ENCODE measurements at regions not wholly inside any gene's neighbourhood (a gene's known extent, or its start where the extent isn't known, plus 50 kb on each side); places are given as distances from the start of the nearest gene placed in this dataset.
"Not testable (repeated sequence)": the region's sequence is repeated elsewhere in the genome, so short reads cannot be mapped to it uniquely, and the experiment has no call there.

DNA sequence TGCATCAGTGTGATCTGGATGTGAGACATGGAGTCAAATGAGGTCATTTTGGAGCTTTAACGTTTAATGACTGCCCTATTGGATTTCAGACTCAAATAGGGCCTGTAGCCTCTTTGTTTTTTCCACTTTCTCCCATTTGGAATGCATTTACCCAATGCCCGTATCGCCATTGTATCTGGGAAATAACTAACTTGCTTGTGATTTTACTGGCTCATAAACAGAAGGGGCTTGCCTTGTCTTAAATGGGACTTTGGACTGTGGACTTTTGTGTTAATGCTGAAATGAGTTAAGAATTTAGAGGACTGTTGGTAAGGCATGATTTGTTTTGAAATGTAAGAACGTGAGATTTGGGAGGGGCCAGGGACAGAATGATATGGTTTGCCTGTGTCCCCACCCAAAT lies 494.6 kb downstream of the CHSY3 start:
- Histone ChIP-seq H3K4me1 (peaks cover 0 to 7% (median 0%) of the 10 kb centered on the region in 4 donors), H3K9me3 (no peaks in the 10 kb centered on the region), H3K27me3 (no peaks in the 10 kb centered on the region), H3K4me3 (no peak overlapping the region), H3K27ac (peak overlapping the region in 1 of 4 donors; percentile 11), H3K36me3 (no peaks in the 10 kb centered on the region)
- in situ Hi-C loops (cut with MboI; ENCODE audit: low pct_ligation_motif_present in 1 of 4, low pct_unique_long_range_greater_than_20kb in 1 of 4, low sequenced_read_pairs in 3 of 4) = no loop called here
- no peak for TF ChIP-seq POLR2A (IDR thresholded peaks at IDR 0.05)
- TF ChIP-seq EP300 (IDR thresholded peaks at IDR 0.05; ENCODE audit: low read depth) = no peak
- TF ChIP-seq, protein P1, sequence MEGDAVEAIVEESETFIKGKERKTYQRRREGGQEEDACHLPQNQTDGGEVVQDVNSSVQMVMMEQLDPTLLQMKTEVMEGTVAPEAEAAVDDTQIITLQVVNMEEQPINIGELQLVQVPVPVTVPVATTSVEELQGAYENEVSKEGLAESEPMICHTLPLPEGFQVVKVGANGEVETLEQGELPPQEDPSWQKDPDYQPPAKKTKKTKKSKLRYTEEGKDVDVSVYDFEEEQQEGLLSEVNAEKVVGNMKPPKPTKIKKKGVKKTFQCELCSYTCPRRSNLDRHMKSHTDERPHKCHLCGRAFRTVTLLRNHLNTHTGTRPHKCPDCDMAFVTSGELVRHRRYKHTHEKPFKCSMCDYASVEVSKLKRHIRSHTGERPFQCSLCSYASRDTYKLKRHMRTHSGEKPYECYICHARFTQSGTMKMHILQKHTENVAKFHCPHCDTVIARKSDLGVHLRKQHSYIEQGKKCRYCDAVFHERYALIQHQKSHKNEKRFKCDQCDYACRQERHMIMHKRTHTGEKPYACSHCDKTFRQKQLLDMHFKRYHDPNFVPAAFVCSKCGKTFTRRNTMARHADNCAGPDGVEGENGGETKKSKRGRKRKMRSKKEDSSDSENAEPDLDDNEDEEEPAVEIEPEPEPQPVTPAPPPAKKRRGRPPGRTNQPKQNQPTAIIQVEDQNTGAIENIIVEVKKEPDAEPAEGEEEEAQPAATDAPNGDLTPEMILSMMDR (IDR thresholded peaks at IDR 0.05) = no peak
- TF ChIP-seq POLR2AphosphoS5 (IDR thresholded peaks at IDR 0.05) = no peak
- no peak for DNase-seq
- intact Hi-C loops (cut with DNase I; ENCODE audit: low total_unique reads) = no loop called here
- 49 to 63% methylated on average over 3 to 4 of the region's 4 CpGs for WGBS, 2 donors (ENCODE audit: low coverage in 1 of 2)

DNA sequence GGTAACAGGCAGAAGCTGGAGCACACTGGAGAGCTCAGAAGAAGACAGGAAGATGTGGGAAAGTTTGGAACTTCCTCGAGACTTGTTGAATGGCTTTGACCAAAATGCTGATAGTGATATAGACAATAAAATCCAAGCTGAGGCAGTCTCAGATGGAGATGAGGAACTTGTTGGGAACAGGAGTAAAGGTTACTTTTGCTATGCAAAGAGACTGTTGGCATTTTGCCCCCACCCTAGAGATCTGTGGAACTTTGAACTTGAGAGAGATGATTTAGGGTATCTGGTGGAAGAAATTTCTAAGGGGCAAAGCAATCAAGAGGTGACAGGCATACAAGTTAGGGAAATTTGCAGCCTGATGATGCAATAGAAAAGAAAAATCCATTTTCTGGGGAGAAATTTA lies 493.5 kb downstream of the CHSY3 start:
- WGBS, 2 donors (ENCODE audit: low coverage in 1 of 2) = 57% methylated on average over 1 of the region's 1 CpG; no CpG with 5 or more reads in 1 of the 2 donors
- H3K9me3 ChIP-seq; H3K4me1 ChIP-seq; in situ Hi-C loops (cut with MboI; ENCODE audit: low pct_ligation_motif_present in 1 of 4, low pct_unique_long_range_greater_than_20kb in 1 of 4, low sequenced_read_pairs in 3 of 4); H3K4me3 ChIP-seq; H3K36me3 ChIP-seq; H3K27me3 ChIP-seq; intact Hi-C loops (cut with DNase I; ENCODE audit: low total_unique reads): not testable (repeated sequence)
- DNase-seq = peak; percentile 22
- peak overlapping the region in 2 of 4 donors; percentile 27 to 62 for H3K27ac ChIP-seq

DNA sequence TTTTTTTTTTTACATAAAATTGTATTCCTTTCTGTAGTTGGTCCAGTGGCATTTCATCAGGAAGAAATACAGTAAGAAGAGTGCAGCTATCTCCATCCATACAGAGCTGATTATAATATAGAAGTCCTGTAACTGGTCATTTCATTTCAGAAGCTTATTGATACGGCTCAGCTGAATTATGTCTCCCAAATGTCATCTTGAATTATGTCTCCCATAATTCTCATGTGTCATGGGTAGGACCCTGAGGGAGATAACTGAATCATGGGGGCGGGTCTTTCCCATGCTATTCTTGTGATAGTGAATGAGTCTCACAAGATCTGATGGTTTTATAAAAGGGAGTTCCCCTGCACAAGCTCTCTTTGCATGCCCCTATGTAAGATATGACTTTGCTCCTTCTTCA lies 492.9 kb downstream of the CHSY3 start:
- peak overlapping the region in 2 of 4 donors; percentile 27 to 62 for H3K27ac ChIP-seq
- no peak for TF ChIP-seq POLR2AphosphoS5 (IDR thresholded peaks at IDR 0.05)
- TF ChIP-seq, protein P1 (IDR thresholded peaks at IDR 0.05) = no peak
- no peak for TF ChIP-seq POLR2A (IDR thresholded peaks at IDR 0.05)
- TF ChIP-seq EP300 (IDR thresholded peaks at IDR 0.05; ENCODE audit: low read depth) = no peak
- 63 to 74% methylated on average over 2 of the region's 2 CpGs for WGBS, 2 donors (ENCODE audit: low coverage in 1 of 2)
- no peaks in the 10 kb centered on the region for H3K36me3 ChIP-seq
- H3K27me3 ChIP-seq = no peaks in the 10 kb centered on the region
- intact Hi-C loops (cut with DNase I; ENCODE audit: low total_unique reads) (no loop called here), in situ Hi-C loops (cut with MboI; ENCODE audit: low pct_ligation_motif_present in 1 of 4, low pct_unique_long_range_greater_than_20kb in 1 of 4, low sequenced_read_pairs in 3 of 4) (no loop called here)
- H3K4me1 ChIP-seq = peaks cover 0 to 7% (median 0%) of the 10 kb centered on the region in 4 donors
- H3K9me3 ChIP-seq = no peaks in the 10 kb centered on the region
- no peak overlapping the region for H3K4me3 ChIP-seq
- DNase-seq = no peak

DNA sequence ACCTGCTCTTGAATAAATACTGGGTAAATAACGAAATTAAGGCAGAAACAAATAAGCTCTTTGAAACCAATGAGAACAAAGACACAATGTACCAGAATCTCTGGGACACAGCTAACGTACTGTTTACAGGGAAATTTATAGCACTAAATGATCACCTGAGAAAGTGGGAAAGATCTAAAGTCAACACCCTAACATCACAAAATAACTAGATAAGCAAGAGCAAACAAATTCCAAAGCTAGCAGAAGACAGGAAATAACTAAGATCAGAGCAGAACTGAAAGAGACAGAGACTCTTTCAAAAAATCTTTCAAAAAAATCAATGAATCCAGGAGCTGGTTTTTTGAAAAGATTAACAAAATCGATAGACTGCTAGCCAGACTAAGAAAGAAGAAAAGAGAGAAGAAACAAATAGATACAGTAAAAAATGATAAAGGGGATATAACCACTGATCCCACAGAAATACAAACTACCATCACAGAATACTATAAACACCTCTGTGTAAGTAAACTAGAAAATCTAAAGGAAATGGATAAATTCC lies 487.5 kb downstream of the CHSY3 start:
- 44 to 54% methylated on average over 3 of the region's 3 CpGs for WGBS, 2 donors (ENCODE audit: low coverage in 1 of 2)
- H3K27me3 ChIP-seq; H3K9me3 ChIP-seq; DNase-seq; intact Hi-C loops (cut with DNase I; ENCODE audit: low total_unique reads); H3K4me3 ChIP-seq; H3K27ac ChIP-seq; H3K4me1 ChIP-seq; in situ Hi-C loops (cut with MboI; ENCODE audit: low pct_ligation_motif_present in 1 of 4, low pct_unique_long_range_greater_than_20kb in 1 of 4, low sequenced_read_pairs in 3 of 4); H3K36me3 ChIP-seq: not testable (repeated sequence)

DNA sequence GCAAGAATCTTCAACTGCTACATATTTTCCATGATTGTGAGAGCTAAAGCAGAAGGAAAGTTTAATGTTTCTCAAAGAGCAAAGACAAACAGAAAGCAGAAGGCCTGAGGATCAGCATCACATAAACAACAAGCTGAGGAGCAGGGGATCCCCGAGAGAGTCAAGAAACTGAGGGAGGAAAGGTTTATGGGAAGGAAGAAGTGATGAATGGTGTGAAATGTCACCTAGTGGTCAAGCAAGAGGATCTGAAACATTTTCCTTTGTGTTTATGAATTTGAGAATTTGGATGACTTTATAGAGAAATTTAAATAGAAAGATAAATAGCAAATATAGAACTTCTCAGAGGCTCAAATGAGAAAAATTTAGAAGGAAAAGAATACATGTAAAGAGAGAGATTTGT lies 481.9 kb downstream of the CHSY3 start:
- Histone ChIP-seq H3K4me1 (peaks cover 0 to under 1% (median 0%) of the 10 kb centered on the region in 4 donors), H3K27me3 (no peaks in the 10 kb centered on the region), H3K36me3 (no peaks in the 10 kb centered on the region), H3K4me3 (no peak overlapping the region), H3K27ac (no peak overlapping the region), H3K9me3 (no peaks in the 10 kb centered on the region)
- no peak for DNase-seq
- WGBS, 2 donors (ENCODE audit: low coverage in 1 of 2) = 0 to 41% methylated on average over 1 of the region's 1 CpG
- intact Hi-C loops (cut with DNase I; ENCODE audit: low total_unique reads) (no loop called here), in situ Hi-C loops (cut with MboI; ENCODE audit: low pct_ligation_motif_present in 1 of 4, low pct_unique_long_range_greater_than_20kb in 1 of 4, low sequenced_read_pairs in 3 of 4) (no loop called here)
- TF ChIP-seq, protein P1 (IDR thresholded peaks at IDR 0.05) = no peak
- no peak for TF ChIP-seq POLR2A (IDR thresholded peaks at IDR 0.05)
- TF ChIP-seq EP300 (IDR thresholded peaks at IDR 0.05; ENCODE audit: low read depth) = no peak
- TF ChIP-seq POLR2AphosphoS5 (IDR thresholded peaks at IDR 0.05) = no peak

Measured in transverse colon (tissue), 4 donors.